Neural crest cell (in vitro differentiated cells): ENCODE measurements at regions not wholly inside any gene's neighbourhood (a gene's known extent, or its start where the extent isn't known, plus 50 kb on each side); places are given as distances from the start of the nearest gene placed in this dataset.

ENCODE experiments used
- DNase-seq: peaks from one replicate; pipeline ENCODE4 v3.0.0; 2021; ENCODE audit warnings: low read depth, mixed read lengths, low spot score
- H3K27ac Mint-ChIP-seq: one replicate; pipeline ENCODE4 v1.8.0; 2021; ENCODE audit warnings: mild to moderate bottlenecking, mixed read lengths; ENCODE audit not compliant: unreplicated experiment
- H3K27me3 Mint-ChIP-seq: 2 replicates; pipeline ENCODE4 v1.8.0; 2021; ENCODE audit warnings: low read depth, mild to moderate bottlenecking, mixed read lengths
- H3K36me3 Mint-ChIP-seq: 2 replicates; pipeline ENCODE4 v1.8.0; 2021; ENCODE audit warnings: low read depth, mild to moderate bottlenecking, mixed read lengths
- H3K4me1 Mint-ChIP-seq: 2 replicates; pipeline ENCODE4 v1.8.0; 2021; ENCODE audit warnings: mixed read lengths
- H3K4me3 Mint-ChIP-seq: one replicate; pipeline ENCODE4 v1.8.0; 2021; ENCODE audit warnings: mild to moderate bottlenecking, mixed read lengths
- H3K9me3 Mint-ChIP-seq: 2 replicates; pipeline ENCODE4 v1.8.0; 2021; ENCODE audit warnings: mixed read lengths
- CTCF ChIP-seq: fragments of 200-600 bp; sonication (generic); conservative IDR thresholded peaks from 2 replicates; pipeline ENCODE4 v1.5.0; 2021; ENCODE audit warnings: antibody characterized with exemption, mild to moderate bottlenecking

GRCh38 chr16:86693033-86693432 lies 114.7 kb downstream of the FOXL1 start:
- no peak overlapping the region for H3K27ac Mint-ChIP-seq
- no peaks in the 10 kb centered on the region for H3K36me3 Mint-ChIP-seq
- TF ChIP-seq CTCF, result no peak
- H3K27me3 Mint-ChIP-seq, result peaks cover 10% of the 10 kb centered on the region
- no peak overlapping the region for H3K4me3 Mint-ChIP-seq
- peaks cover 10% of the 10 kb centered on the region for H3K4me1 Mint-ChIP-seq
- H3K9me3 Mint-ChIP-seq, result peaks cover 3% of the 10 kb centered on the region
- no peak for DNase-seq

GRCh38 chr16:86697715-86698114 lies 119.4 kb downstream of the FOXL1 start:
- Mint-ChIP-seq H3K27me3 (peaks cover 10% of the 10 kb centered on the region), H3K27ac (no peak overlapping the region)

GRCh38 chr16:86700046-86700945 lies 121.9 kb downstream of the FOXL1 start:
- H3K27me3 Mint-ChIP-seq, result peaks cover 3% of the 10 kb centered on the region
- no peak for TF ChIP-seq CTCF
- H3K4me1 Mint-ChIP-seq, result no peaks in the 10 kb centered on the region
- H3K9me3 Mint-ChIP-seq, result no peaks in the 10 kb centered on the region
- H3K27ac Mint-ChIP-seq, result no peak overlapping the region
- no peaks in the 10 kb centered on the region for H3K36me3 Mint-ChIP-seq
- no peak overlapping the region for H3K4me3 Mint-ChIP-seq
- DNase-seq, result no peak

More at GRCh38 chr16:86697715-86698114, 119.4 kb downstream of the FOXL1 start:
- no peak for TF ChIP-seq CTCF
- no peaks in the 10 kb centered on the region for H3K9me3 Mint-ChIP-seq
- no peak overlapping the region for H3K4me3 Mint-ChIP-seq
- DNase-seq, result no peak
- H3K36me3 Mint-ChIP-seq, result no peaks in the 10 kb centered on the region
- peaks cover 6% of the 10 kb centered on the region for H3K4me1 Mint-ChIP-seq

GRCh38 chr16:86701286-86701975 lies 123.1 kb downstream of the FOXL1 start:
- no peak overlapping the region for H3K27ac Mint-ChIP-seq
- DNase-seq, result no peak
- no peaks in the 10 kb centered on the region for H3K9me3 Mint-ChIP-seq
- no peak for TF ChIP-seq CTCF
- no peak overlapping the region for H3K4me3 Mint-ChIP-seq
- peaks cover 3% of the 10 kb centered on the region for H3K27me3 Mint-ChIP-seq
- no peaks in the 10 kb centered on the region for H3K4me1 Mint-ChIP-seq
- H3K36me3 Mint-ChIP-seq, result no peaks in the 10 kb centered on the region

GRCh38 chr16:86702824-86703588 lies 124.7 kb downstream of the FOXL1 start:
- H3K4me1 Mint-ChIP-seq, result no peaks in the 10 kb centered on the region
- H3K27ac Mint-ChIP-seq, result no peak overlapping the region
- no peak for TF ChIP-seq CTCF
- H3K27me3 Mint-ChIP-seq, result no peaks in the 10 kb centered on the region
- no peaks in the 10 kb centered on the region for H3K36me3 Mint-ChIP-seq
- H3K4me3 Mint-ChIP-seq, result no peak overlapping the region
- DNase-seq, result no peak
- no peaks in the 10 kb centered on the region for H3K9me3 Mint-ChIP-seq
